ENCODE measurements at regions not wholly inside any gene's neighbourhood (a gene's known extent, or its start where the extent isn't known, plus 50 kb on each side); places are given as distances from the start of the nearest gene placed in this dataset.

DNA sequence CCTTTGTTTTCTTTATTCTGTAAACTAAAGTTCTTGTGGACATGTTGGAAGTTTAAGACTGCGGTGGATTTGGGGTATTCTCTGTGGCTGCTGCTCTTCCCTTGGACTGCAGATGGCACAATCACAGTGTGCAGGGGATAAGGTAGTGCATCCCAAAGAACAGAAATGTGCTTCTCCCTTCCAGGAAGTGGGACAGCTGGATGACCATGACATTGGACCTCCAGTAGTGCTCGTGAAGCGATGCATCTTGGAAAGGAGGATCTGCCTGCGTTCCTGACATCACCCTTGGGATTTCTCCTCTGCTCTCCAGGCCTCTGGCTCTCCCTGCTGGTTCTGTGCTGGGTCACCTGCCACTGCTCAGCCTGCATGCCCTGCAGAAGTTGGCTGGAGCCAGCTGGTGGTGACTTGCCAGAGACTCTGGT is 109.9 kb downstream of the SLC4A3 start:
- TF ChIP-seq, protein P1, sequence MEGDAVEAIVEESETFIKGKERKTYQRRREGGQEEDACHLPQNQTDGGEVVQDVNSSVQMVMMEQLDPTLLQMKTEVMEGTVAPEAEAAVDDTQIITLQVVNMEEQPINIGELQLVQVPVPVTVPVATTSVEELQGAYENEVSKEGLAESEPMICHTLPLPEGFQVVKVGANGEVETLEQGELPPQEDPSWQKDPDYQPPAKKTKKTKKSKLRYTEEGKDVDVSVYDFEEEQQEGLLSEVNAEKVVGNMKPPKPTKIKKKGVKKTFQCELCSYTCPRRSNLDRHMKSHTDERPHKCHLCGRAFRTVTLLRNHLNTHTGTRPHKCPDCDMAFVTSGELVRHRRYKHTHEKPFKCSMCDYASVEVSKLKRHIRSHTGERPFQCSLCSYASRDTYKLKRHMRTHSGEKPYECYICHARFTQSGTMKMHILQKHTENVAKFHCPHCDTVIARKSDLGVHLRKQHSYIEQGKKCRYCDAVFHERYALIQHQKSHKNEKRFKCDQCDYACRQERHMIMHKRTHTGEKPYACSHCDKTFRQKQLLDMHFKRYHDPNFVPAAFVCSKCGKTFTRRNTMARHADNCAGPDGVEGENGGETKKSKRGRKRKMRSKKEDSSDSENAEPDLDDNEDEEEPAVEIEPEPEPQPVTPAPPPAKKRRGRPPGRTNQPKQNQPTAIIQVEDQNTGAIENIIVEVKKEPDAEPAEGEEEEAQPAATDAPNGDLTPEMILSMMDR (IDR thresholded peaks at IDR 0.05) = no peak
- no peak for TF ChIP-seq POLR2A (IDR thresholded peaks at IDR 0.05)

Measured in body of pancreas (tissue), 4 donors.